Activated CD4-positive, alpha-beta T cell treated with anti-CD3 and anti-CD28 coated beads for 36 hours (primary cell): ENCODE measurements at regions not wholly inside any gene's neighbourhood (a gene's known extent, or its start where the extent isn't known, plus 50 kb on each side); places are given as distances from the start of the nearest gene placed in this dataset.
"Not testable (repeated sequence)": the region's sequence is repeated elsewhere in the genome, so short reads cannot be mapped to it uniquely, and the experiment has no call there.

Experiments used
- ATAC-seq: fragments of 200-7000 bp; cut with Tn5 transposase; one replicate; pipeline ENCODE4 v1.10.0; 2021; ENCODE audit warnings: mild to moderate bottlenecking, moderate library complexity
- CTCF ChIA-PET: fragments of 350-600 bp; sonication (Branson Sonifier 250); formaldehyde crosslinking; loops from one replicate; lab custom pipeline; 2021; ENCODE audit warnings: antibody characterized with exemption; lab: Charles Lee
- POLR2A ChIA-PET: fragments of 350-600 bp; sonication (Branson Sonifier 250); formaldehyde crosslinking; loops from one replicate; lab custom pipeline; 2021; ENCODE audit warnings: antibody characterized with exemption, inconsistent platforms; lab: Charles Lee
- DNase-seq: peaks from one replicate; pipeline ENCODE4 v3.0.0-alpha.2; 2020
- H3K27ac Mint-ChIP-seq: one replicate; pipeline ENCODE4 v1.8.0; 2021; ENCODE audit warnings: mixed read lengths
- H3K27me3 Mint-ChIP-seq: one replicate; pipeline ENCODE4 v1.8.0; 2021; ENCODE audit warnings: mixed read lengths
- H3K36me3 Mint-ChIP-seq: one replicate; pipeline ENCODE4 v1.8.0; 2021; ENCODE audit warnings: low read depth, mixed read lengths
- H3K4me1 Mint-ChIP-seq: one replicate; pipeline ENCODE4 v1.8.0; 2021; ENCODE audit warnings: mixed read lengths
- H3K4me3 Mint-ChIP-seq: one replicate; pipeline ENCODE4 v1.8.0; 2021; ENCODE audit warnings: mild to moderate bottlenecking, moderate library complexity, mixed read lengths
- H3K9me3 Mint-ChIP-seq: one replicate; pipeline ENCODE4 v1.8.0; 2021; ENCODE audit warnings: low read depth, mixed read lengths
- intact Hi-C, 2 experiments: fragments of 100-400 bp; cut with DNase I in 1 of 2; cut with micrococcal nuclease in 1 of 2; formaldehyde crosslinking; loops; one replicate each; pipeline versions ENCODE4 v1.14.2 to v1.15.1; 2022 to 2024; cut with DNase I, micrococcal nuclease

DNA sequence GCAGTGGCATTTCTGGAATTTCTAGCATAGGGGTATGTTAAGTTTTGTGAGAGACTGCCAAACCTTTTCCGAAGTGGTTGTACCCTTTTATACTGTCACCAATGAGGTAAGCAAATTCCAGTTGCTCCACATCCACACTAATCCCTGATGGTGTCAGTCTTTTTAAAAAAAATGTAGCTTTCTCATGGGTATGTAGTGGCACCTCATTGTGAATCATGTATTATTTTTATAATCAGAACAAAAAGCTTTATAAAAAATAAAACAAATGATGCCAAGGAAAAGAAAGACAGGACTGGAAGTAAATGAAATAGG is 93.4 kb upstream of the CLINT1 start:
- no peak for ATAC-seq
- H3K27me3 Mint-ChIP-seq = peaks cover 13% of the 10 kb centered on the region
- intact Hi-C loops = no loop called here

DNA sequence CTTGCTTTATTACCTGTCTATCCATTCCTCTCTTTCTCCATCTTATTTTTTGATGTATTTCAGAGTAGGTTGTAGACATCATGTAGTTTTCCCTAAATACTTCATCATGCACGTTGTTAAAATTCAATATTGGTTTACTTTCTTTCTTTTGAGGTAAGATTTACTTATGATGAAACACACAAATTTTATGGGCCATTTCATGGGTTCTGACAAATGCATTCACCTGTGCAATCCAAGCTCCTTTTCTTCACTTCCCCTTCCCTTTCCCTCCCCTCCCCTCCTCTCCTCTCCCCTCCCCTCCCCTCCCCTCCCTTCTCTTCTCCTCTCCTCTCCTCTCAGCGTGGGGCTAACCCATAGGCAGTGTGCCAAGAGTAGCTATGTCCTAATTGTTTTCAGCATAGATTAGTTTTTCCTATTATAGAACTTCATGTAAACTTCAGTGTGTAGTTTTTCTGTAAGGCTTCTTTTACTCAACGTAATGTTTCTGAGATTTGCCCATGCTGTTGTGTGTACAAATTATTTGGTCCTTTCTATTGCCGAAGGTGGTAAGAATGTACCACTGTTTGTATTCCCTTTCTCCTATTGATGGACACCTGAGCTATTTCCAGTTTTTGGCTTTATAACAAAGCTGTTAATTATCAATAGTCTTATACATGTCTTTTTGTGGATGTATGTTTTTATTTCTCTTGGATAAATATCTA is 92.9 kb upstream of the CLINT1 start:
- no peak overlapping the region for H3K27ac Mint-ChIP-seq
- H3K36me3 Mint-ChIP-seq = no peaks in the 10 kb centered on the region
- ATAC-seq (no peak), DNase-seq (no peak)
- H3K4me3 Mint-ChIP-seq = no peak overlapping the region
- POLR2A ChIA-PET = no interaction called here
- H3K27me3 Mint-ChIP-seq = peaks cover 13% of the 10 kb centered on the region
- CTCF ChIA-PET = interaction anchor here (0.5 to 4.1 kb wide), 13 partner anchors 9 to 252 kb away, joined by 3 to 28 read pairs (median 3); no protein-coding TSS in a partner anchor
- no peaks in the 10 kb centered on the region for H3K9me3 Mint-ChIP-seq
- H3K4me1 Mint-ChIP-seq = peaks cover 8% of the 10 kb centered on the region
- intact Hi-C loops = no loop called here

More for the DNA sequence above, 93.4 kb upstream of the CLINT1 start:
- peaks cover 11% of the 10 kb centered on the region for H3K4me1 Mint-ChIP-seq
- H3K27ac Mint-ChIP-seq = no peak overlapping the region
- no peak for DNase-seq
- no peaks in the 10 kb centered on the region for H3K36me3 Mint-ChIP-seq
- CTCF ChIA-PET = interaction anchor here (0.6 to 2.8 kb wide), 7 partner anchors 12 to 190 kb away, joined by 3 to 12 read pairs (median 3); no protein-coding TSS in a partner anchor
- H3K9me3 Mint-ChIP-seq = no peaks in the 10 kb centered on the region
- POLR2A ChIA-PET = no interaction called here
- H3K4me3 Mint-ChIP-seq = no peak overlapping the region

DNA sequence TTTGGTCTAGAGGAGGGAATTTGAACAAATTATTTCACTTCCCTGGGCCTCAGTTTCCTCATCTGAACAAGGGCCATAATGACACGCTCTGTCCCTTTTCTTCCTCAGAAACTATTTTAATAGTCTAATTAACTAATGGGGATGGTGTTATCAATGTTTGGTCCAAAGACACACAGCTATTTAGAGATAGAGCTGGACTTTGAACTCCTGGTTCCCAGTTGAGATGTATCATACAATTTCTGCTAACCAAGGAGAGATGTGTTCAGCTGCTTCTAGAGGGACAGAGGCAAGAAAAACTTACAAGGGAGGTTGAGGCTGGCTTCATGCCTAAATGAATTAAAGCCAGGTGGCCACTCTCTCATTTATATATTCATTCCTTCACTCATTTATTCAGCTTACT is 90.6 kb upstream of the CLINT1 start:
- Mint-ChIP-seq H3K27me3 (peaks cover 9% of the 10 kb centered on the region), H3K4me3 (no peak overlapping the region), H3K4me1 (peaks cover 3% of the 10 kb centered on the region), H3K36me3 (no peaks in the 10 kb centered on the region), H3K27ac (no peak overlapping the region), H3K9me3 (no peaks in the 10 kb centered on the region)
- ATAC-seq = no peak
- intact Hi-C loops = loop anchor here (1.0 to 2.0 kb wide), 2 partner anchors 187 kb away; no protein-coding TSS in a partner anchor
- CTCF ChIA-PET = interaction anchor here (0.5 to 4.1 kb wide), 26 partner anchors 9 to 1183 kb away, joined by 3 to 50 read pairs (median 5); partner anchors contain the start of gene LSM11
- DNase-seq = no peak
- POLR2A ChIA-PET = no interaction called here

DNA sequence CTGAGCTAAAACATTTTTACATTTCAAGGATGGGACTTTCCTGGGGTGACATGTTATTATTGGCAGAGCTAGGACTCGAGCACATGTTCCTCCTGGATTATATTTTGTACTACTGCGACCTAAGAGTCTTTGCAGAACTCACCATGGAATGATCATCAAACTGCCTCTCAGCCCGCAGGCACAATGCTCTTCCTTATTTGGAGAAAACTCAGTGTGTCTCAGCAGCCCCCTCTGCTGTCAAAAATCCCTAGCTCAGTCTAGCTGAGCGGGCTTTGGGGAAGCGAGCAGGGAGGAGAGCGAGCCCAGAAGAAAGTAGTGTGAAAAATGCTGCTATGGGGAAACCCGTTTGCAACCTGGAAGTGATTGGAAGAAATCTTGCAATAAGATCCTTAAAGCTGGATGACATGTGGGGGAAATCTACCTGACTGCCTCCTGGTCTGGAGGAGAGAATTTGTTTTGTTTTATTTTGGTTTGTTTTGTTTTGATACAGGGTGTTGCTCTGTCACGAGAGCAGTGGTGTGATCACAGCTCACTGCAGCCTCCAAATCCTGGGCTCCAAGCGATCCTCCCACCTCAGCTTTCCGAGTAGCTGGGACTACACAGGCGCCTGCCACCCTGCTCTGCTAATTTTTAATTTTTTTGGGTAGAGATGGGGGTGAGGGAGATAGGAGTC is 89.9 kb upstream of the CLINT1 start:
- CTCF ChIA-PET = interaction anchor here (0.6 to 4.1 kb wide), 43 partner anchors 9 to 1184 kb away, joined by 3 to 50 read pairs (median 4); partner anchors contain the start of genes CLINT1 and LSM11
- POLR2A ChIA-PET = interaction anchor here (0.6 to 0.7 kb wide), 2 partner anchors 63 to 135 kb away, joined by 4 to 5 read pairs; no protein-coding TSS in a partner anchor
- Mint-ChIP-seq H3K27ac (no peak overlapping the region), H3K9me3 (no peaks in the 10 kb centered on the region), H3K36me3 (no peaks in the 10 kb centered on the region), H3K4me1 (peaks cover 3% of the 10 kb centered on the region), H3K27me3 (peaks cover 9% of the 10 kb centered on the region), H3K4me3 (no peak overlapping the region)
- DNase-seq (peak; percentile 88), ATAC-seq (peak; percentile 97)
- intact Hi-C loops = loop anchor here (1.0 to 2.0 kb wide), 4 partner anchors 129 to 187 kb away; no protein-coding TSS in a partner anchor

DNA sequence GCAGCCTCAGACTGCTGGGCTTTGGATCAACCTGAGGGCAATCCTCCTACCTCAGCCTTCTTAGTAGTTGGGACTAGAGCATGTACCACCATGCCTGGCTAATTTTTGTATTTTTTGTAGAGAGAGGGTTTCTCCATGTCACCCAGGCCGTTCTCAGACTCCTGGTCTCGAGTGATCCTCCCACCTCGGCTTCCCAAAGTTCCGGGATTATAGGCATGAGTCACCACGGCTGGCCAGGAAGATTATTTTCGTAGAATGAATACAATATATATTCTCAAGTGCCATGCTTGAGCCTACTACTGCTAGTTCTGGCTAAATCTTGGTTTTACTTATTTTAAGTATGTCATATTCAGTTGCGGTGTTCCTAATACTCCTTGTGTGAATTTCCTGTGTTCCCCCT is 88.2 kb upstream of the CLINT1 start:
- intact Hi-C loops = no loop called here
- Mint-ChIP-seq H3K27ac (no peak overlapping the region), H3K4me1 (peaks cover 3% of the 10 kb centered on the region), H3K36me3 (no peaks in the 10 kb centered on the region), H3K27me3 (peaks cover 8% of the 10 kb centered on the region), H3K4me3 (no peak overlapping the region), H3K9me3 (no peaks in the 10 kb centered on the region)
- ATAC-seq = no peak
- ChIA-PET POLR2A (no interaction called here), CTCF (interaction anchor here (0.5 kb wide), 1 partner anchor 132 kb away, joined by 3 read pairs; no protein-coding TSS in a partner anchor)
- DNase-seq = no peak

DNA sequence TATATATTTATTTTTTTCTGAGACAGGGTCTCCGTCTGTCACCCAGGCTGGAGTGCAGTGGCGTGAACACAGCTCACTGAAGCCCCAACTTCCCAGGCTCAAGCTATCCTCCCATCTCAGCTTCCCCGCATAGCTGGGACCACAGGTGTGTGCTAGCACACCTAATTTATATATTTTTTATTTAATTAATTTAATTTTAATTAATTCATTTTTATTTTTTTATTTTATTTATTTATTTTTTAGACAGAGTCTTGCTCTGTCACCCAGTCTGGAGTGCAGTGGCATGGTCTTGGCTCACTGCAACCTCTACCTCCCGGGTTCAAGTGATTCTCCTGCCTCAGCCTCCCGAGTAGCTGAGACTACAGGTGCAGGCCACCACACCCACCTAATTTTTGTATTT is 86.9 kb upstream of the CLINT1 start:
- ATAC-seq, DNase-seq, H3K9me3 Mint-ChIP-seq, H3K27ac Mint-ChIP-seq, H3K4me1 Mint-ChIP-seq, H3K4me3 Mint-ChIP-seq, POLR2A ChIA-PET, H3K36me3 Mint-ChIP-seq, intact Hi-C loops, CTCF ChIA-PET, H3K27me3 Mint-ChIP-seq: not testable (repeated sequence)

DNA sequence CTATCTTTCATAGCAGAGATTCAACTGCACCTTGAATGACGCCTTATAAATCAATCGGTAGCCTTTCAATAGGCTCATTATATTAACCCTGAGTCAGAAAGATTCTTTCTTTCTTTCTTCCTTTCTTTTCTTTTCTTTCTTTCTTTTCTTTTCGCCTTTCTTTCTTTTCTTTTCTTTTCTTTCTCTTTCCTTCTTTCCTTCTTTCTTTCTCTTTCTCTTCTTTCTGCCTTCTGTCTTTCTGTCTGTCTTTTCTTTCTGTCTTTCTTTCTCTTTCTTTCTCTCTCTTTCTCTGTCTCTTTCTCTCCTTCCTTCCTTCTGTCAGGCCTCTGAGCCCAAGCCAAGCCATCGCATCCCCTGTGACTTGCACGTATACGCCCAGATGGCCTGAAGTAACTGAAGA is 86.0 kb upstream of the CLINT1 start:
- ChIA-PET CTCF (interaction anchor here (0.6 kb wide), 1 partner anchor 10 kb away, joined by 3 read pairs; no protein-coding TSS in a partner anchor), POLR2A (no interaction called here)
- ATAC-seq (no peak), DNase-seq (no peak)
- Mint-ChIP-seq H3K4me1 (peaks cover 3% of the 10 kb centered on the region), H3K27ac (no peak overlapping the region), H3K9me3 (no peaks in the 10 kb centered on the region), H3K36me3 (no peaks in the 10 kb centered on the region), H3K4me3 (no peak overlapping the region), H3K27me3 (peaks cover 8% of the 10 kb centered on the region)
- intact Hi-C loops = no loop called here

DNA sequence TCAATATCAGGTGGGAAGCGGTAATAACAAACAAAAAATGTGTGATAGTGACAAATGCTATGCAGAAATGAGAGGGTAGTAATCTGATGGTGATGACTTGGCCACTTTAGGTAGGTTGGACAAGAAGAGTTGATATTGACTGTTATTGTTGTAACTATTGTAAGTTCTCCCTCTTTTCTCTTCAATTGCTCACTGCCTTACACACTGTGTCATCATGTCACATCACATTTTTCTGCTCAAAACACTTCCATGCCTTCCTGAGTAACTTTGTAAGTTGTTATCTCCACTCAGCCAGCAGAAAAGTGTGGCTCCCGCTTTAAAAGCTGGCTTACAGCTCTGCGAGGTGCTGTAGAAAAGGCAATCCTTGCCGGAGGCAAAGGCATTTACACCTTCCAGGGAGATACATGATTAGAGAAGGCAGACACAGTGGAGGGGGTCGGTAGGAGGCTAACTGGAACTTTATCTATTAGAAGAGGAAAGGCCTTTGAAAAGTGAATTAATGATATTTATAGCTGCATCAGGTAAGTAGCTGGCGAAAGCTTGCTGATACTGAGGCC is 85.2 kb upstream of the CLINT1 start:
- Mint-ChIP-seq H3K27ac (no peak overlapping the region), H3K4me3 (no peak overlapping the region)
- CTCF ChIA-PET = interaction anchor here (0.6 to 1.1 kb wide), 3 partner anchors 10 to 97 kb away, joined by 3 read pairs; no protein-coding TSS in a partner anchor

DNA sequence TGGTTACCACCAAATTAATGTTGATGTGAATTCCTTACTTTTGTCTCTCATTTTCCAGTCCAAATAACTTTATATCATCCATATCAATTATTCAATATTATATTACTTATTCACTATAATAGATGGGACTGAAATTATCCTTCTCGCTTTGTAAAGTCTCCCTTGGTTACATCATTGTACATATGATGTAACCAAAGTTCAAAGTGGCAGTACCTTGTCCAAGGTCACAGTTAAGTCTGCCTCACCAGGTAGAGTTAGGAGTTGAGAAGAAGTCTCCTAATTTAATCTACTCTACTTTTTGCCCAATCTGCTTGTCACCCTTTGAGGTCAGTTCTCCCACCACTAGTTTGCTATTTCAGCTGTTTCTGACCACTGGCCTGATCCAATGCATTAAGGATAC is 83.7 kb upstream of the CLINT1 start:
- ChIA-PET CTCF (interaction anchor here (0.6 kb wide), 1 partner anchor 91 kb away, joined by 3 read pairs; no protein-coding TSS in a partner anchor), POLR2A (no interaction called here)
- no peak for ATAC-seq
- intact Hi-C loops = no loop called here
- no peak overlapping the region for H3K27ac Mint-ChIP-seq
- DNase-seq = no peak
- H3K4me1 Mint-ChIP-seq = no peaks in the 10 kb centered on the region
- no peaks in the 10 kb centered on the region for H3K36me3 Mint-ChIP-seq
- H3K4me3 Mint-ChIP-seq = no peak overlapping the region
- no peaks in the 10 kb centered on the region for H3K9me3 Mint-ChIP-seq
- H3K27me3 Mint-ChIP-seq = no peaks in the 10 kb centered on the region

More for the DNA sequence above, 85.2 kb upstream of the CLINT1 start:
- peaks cover 5% of the 10 kb centered on the region for H3K27me3 Mint-ChIP-seq
- DNase-seq (no peak), ATAC-seq (no peak)
- intact Hi-C loops = no loop called here
- peaks cover 3% of the 10 kb centered on the region for H3K4me1 Mint-ChIP-seq
- no peaks in the 10 kb centered on the region for H3K9me3 Mint-ChIP-seq
- H3K36me3 Mint-ChIP-seq = no peaks in the 10 kb centered on the region
- POLR2A ChIA-PET = no interaction called here

DNA sequence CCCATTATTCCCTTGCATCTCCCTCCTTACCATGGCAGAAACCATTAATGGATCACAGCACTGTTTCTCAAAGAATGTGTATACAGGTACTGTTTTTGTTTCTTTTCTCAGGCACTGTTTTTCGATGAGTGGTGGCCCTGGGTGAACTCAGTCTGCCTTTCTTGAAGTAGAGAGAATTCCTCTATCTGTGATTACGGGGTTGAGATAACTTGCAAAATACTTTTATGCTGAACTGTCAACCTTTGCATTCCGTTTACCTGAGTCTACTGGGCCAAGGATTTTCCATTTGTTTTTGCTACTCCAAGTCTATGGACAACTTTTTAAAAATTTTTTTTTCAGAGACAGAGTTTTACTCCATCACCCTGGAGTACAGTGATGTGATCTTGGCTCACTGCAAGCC is 82.7 kb upstream of the CLINT1 start:
- Mint-ChIP-seq H3K4me3 (no peak overlapping the region), H3K4me1 (no peaks in the 10 kb centered on the region), H3K27me3 (no peaks in the 10 kb centered on the region), H3K36me3 (no peaks in the 10 kb centered on the region), H3K27ac (no peak overlapping the region), H3K9me3 (no peaks in the 10 kb centered on the region)
- CTCF ChIA-PET = no interaction called here
- ATAC-seq (no peak), DNase-seq (no peak)
- intact Hi-C loops = no loop called here
- POLR2A ChIA-PET = no interaction called here

DNA sequence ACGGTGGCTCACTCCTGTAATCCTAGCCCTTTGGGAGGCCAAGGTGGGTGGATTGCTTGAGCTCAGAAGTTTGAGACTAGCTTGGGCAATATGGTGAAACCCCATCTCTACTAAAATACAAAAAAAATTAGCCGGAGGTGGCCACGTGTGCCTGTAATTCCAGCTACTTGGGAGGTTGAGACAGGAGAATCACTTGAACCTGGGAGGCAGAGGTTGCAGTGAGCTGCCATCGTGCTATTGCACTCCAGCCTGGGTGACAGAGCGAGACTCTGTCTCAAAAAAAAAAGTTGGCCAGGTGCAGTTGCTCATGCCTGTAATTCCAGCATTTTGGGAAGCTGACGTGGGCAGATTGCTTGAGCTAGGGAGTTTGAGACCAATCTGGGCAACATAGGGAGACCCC is 79.2 kb upstream of the CLINT1 start:
- DNase-seq, H3K36me3 Mint-ChIP-seq, intact Hi-C loops, H3K4me1 Mint-ChIP-seq, POLR2A ChIA-PET, H3K27ac Mint-ChIP-seq, H3K4me3 Mint-ChIP-seq, H3K9me3 Mint-ChIP-seq, H3K27me3 Mint-ChIP-seq, ATAC-seq: not testable (repeated sequence)
- CTCF ChIA-PET = interaction anchor here (0.9 to 3.1 kb wide), 4 partner anchors 12 to 468 kb away, joined by 3 to 16 read pairs (median 4); no protein-coding TSS in a partner anchor
